ENCODE measurements at regions not wholly inside any gene's neighbourhood (a gene's known extent, or its start where the extent isn't known, plus 50 kb on each side); places are given as distances from the start of the nearest gene placed in this dataset.

- Histone ChIP-seq H3K27me3 (ENCODE audit: insufficient read depth) (no peaks in the 10 kb centered on the region), H3F3A (replicated peaks; ENCODE audit: low read depth) (no peaks in the 10 kb centered on the region), H3K4me3 (no peak overlapping the region), H3K4me1 (ENCODE audit: insufficient read depth) (no peaks in the 10 kb centered on the region), H3K27ac (ENCODE audit: low read depth) (no peak overlapping the region), H3K4me2 (no peak overlapping the region), H3K79me2 (replicated peaks; ENCODE audit: insufficient read depth) (no peaks in the 10 kb centered on the region), H4K20me1 (replicated peaks; ENCODE audit: insufficient read depth) (no peaks in the 10 kb centered on the region), H3K9me2 (ENCODE audit: insufficient read depth) (no peaks in the 10 kb centered on the region), H2AFZ (no peak overlapping the region), H3K36me3 (ENCODE audit: insufficient read depth) (peaks cover 4% of the 10 kb centered on the region; the same call in 1 of the 2 replicates)
- H3K36me3 Mint-ChIP-seq (ENCODE audit: low read depth), result peaks cover 42% of the 10 kb centered on the region
- peaks cover 8% of the 10 kb centered on the region for H3K27me3 Mint-ChIP-seq (ENCODE audit: insufficient read depth, low read depth, poor library complexity)
- no peak overlapping the region for H3K27ac Mint-ChIP-seq
- no peak for DNase-seq (ENCODE audit: low spot score)
- no peak for TF ChIP-seq STAT1 (IDR thresholded peaks at IDR 0.05; ENCODE audit: unreplicated experiment)
- no peak overlapping the region for H3K4me3 Mint-ChIP-seq
- ATAC-seq, result no peak
- peaks cover 97% of the 10 kb centered on the region for H3K9me3 Mint-ChIP-seq
- no peaks in the 10 kb centered on the region for H3K4me1 Mint-ChIP-seq
Measured at GRCh38 chr22:47589271-47590250, 827.1 kb downstream of the TBC1D22A start.

GRCh38 chr22:47588578-47588960 is 826.1 kb downstream of the TBC1D22A start:
- H3K4me3 Mint-ChIP-seq, result no peak overlapping the region
- H3K9me3 Mint-ChIP-seq, result peaks cover 97% of the 10 kb centered on the region
- peaks cover 8% of the 10 kb centered on the region; the same call in 1 of the 2 replicates for H3K36me3 ChIP-seq (ENCODE audit: insufficient read depth)
- H3K4me3 ChIP-seq, result no peak overlapping the region
- H3K27me3 ChIP-seq (ENCODE audit: insufficient read depth), result no peaks in the 10 kb centered on the region
- no peak for DNase-seq (ENCODE audit: low spot score)
- H3K4me1 Mint-ChIP-seq, result no peaks in the 10 kb centered on the region
- no peak overlapping the region for H3K27ac Mint-ChIP-seq
- H3F3A ChIP-seq (replicated peaks; ENCODE audit: low read depth), result no peaks in the 10 kb centered on the region
- no peaks in the 10 kb centered on the region for H3K9me2 ChIP-seq (ENCODE audit: insufficient read depth)
- H3K36me3 Mint-ChIP-seq (ENCODE audit: low read depth), result peaks cover 44% of the 10 kb centered on the region
- no peaks in the 10 kb centered on the region for H3K79me2 ChIP-seq (replicated peaks; ENCODE audit: insufficient read depth)
- no peak overlapping the region for H3K27ac ChIP-seq (ENCODE audit: low read depth)
- no peak for ATAC-seq
- H2AFZ ChIP-seq, result no peak overlapping the region
- H3K4me1 ChIP-seq (ENCODE audit: insufficient read depth), result no peaks in the 10 kb centered on the region
- H3K4me2 ChIP-seq, result no peak overlapping the region
- H3K27me3 Mint-ChIP-seq (ENCODE audit: insufficient read depth, low read depth, poor library complexity), result peaks cover 8% of the 10 kb centered on the region
- H4K20me1 ChIP-seq (replicated peaks; ENCODE audit: insufficient read depth), result no peaks in the 10 kb centered on the region
- TF ChIP-seq CREB1 (CRISPR knock-in tag; IDR thresholded peaks at IDR 0.05; ENCODE audit: low read depth) (no peak), ZNF114 (CRISPR knock-in tag; IDR thresholded peaks at IDR 0.05) (no peak), EZH2phosphoT487 (IDR thresholded peaks at IDR 0.05; ENCODE audit: unreplicated experiment) (no peak), ZNF462 (CRISPR knock-in tag; IDR thresholded peaks at IDR 0.05) (no peak), ZNF331 (CRISPR knock-in tag; IDR thresholded peaks at IDR 0.05; ENCODE audit: low read depth) (no peak), NANOG (IDR thresholded peaks at IDR 0.05; ENCODE audit: borderline replicate concordance) (no peak), CTCF (conservative IDR thresholded peaks at IDR 0.05; ENCODE audit: low read depth in 2 of 2) (no peak), REST (IDR thresholded peaks at IDR 0.05; ENCODE audit: unreplicated experiment) (no peak)

Data from GM23338 (cell line).